WTC11 (cell line): ENCODE measurements at regions not wholly inside any gene's neighbourhood (a gene's known extent, or its start where the extent isn't known, plus 50 kb on each side); places are given as distances from the start of the nearest gene placed in this dataset.

Experiments used
- ATAC-seq: fragments of 200-7000 bp; cut with Tn5 transposase; 2 replicates; pipeline ENCODE4 v1.10.0; 2021; ENCODE audit warnings: mild to moderate bottlenecking, moderate library complexity
- CTCF ChIA-PET: fragments of 300-600 bp; sonication (Branson Sonifier 250); formaldehyde crosslinking; loops from one replicate; lab custom pipeline; 2021; ENCODE audit warnings: antibody characterized with exemption; lab: Charles Lee
- POLR2A ChIA-PET: fragments of 350-600 bp; sonication (Branson Sonifier 250); formaldehyde crosslinking; loops from one replicate; lab custom pipeline; 2021; ENCODE audit warnings: antibody characterized with exemption; lab: Charles Lee
- DNase-seq: peaks from one replicate; pipeline ENCODE4 v3.0.0; 2021; ENCODE audit warnings: low spot score
- H3K27ac Mint-ChIP-seq: 2 replicates; pipeline ENCODE4 v1.8.0; 2021; ENCODE audit warnings: mixed read lengths
- H3K27me3 Mint-ChIP-seq: 2 replicates; pipeline ENCODE4 v1.8.0; 2021; ENCODE audit warnings: low read depth, mild to moderate bottlenecking, moderate library complexity, mixed read lengths
- H3K36me3 Mint-ChIP-seq: 2 replicates; pipeline ENCODE4 v1.8.0; 2021; ENCODE audit warnings: mixed read lengths
- H3K4me1 Mint-ChIP-seq: 2 replicates; pipeline ENCODE4 v1.8.0; 2022; ENCODE audit warnings: mixed read lengths
- H3K4me3 Mint-ChIP-seq: 2 replicates; pipeline ENCODE4 v1.8.0; 2021; ENCODE audit warnings: mild to moderate bottlenecking, moderate library complexity, mixed read lengths
- H3K9me3 Mint-ChIP-seq: 2 replicates; pipeline ENCODE4 v1.8.0; 2021; ENCODE audit warnings: mixed read lengths
- ARID4B ChIP-seq: sonication (generic); formaldehyde crosslinking; IDR thresholded peaks from 2 replicates; pipeline ENCODE4 v1.8.0; 2023; ENCODE audit warnings: missing genetic modification reagents, mild to moderate bottlenecking, borderline replicate concordance
- ATF1 ChIP-seq: sonication (generic); formaldehyde crosslinking; IDR thresholded peaks from 2 replicates; pipeline ENCODE4 v1.8.1; 2023; ENCODE audit warnings: mild to moderate bottlenecking, moderate library complexity, missing genetic modification reagents
- CBFB ChIP-seq: sonication (generic); formaldehyde crosslinking; IDR thresholded peaks from 2 replicates; pipeline ENCODE4 v1.8.1; 2022; ENCODE audit warnings: mild to moderate bottlenecking, low read depth, missing genetic modification reagents
- CREB1 ChIP-seq: sonication (generic); formaldehyde crosslinking; IDR thresholded peaks from 2 replicates; pipeline ENCODE4 v1.8.0; 2023; ENCODE audit warnings: mild to moderate bottlenecking, missing genetic modification reagents
- CREM ChIP-seq: sonication (generic); formaldehyde crosslinking; IDR thresholded peaks from 2 replicates; pipeline ENCODE4 v1.8.1; 2022; ENCODE audit warnings: mild to moderate bottlenecking, missing genetic modification reagents, moderate library complexity
- ELF4 ChIP-seq: sonication (generic); formaldehyde crosslinking; IDR thresholded peaks from 2 replicates; pipeline ENCODE4 v1.8.1; 2022; ENCODE audit warnings: low read depth, mild to moderate bottlenecking, moderate library complexity, missing genetic modification reagents
- GRHL2 ChIP-seq: fragments of 250-450 bp; sonication (Bioruptor Pico); IDR thresholded peaks from 2 replicates; pipeline ENCODE4 v1.8.0; 2022; ENCODE audit warnings: mild to moderate bottlenecking, moderate library complexity; ENCODE audit not compliant: insufficient replicate concordance, severe bottlenecking
- GTF2I ChIP-seq: fragments of 250-450 bp; sonication (Bioruptor Pico); conservative IDR thresholded peaks from 2 replicates; pipeline ENCODE4 v1.4.0; 2021; ENCODE audit warnings: mild to moderate bottlenecking
- HMGA2 ChIP-seq: fragments of 250-450 bp; sonication (Bioruptor Pico); IDR thresholded peaks from 2 replicates; pipeline ENCODE4 v1.4.0; 2021; ENCODE audit warnings: mild to moderate bottlenecking, moderate library complexity
- MXD4 ChIP-seq: fragments of 250-450 bp; sonication (Bioruptor Pico); IDR thresholded peaks from 2 replicates; pipeline ENCODE4 v1.8.0; 2021; ENCODE audit warnings: mild to moderate bottlenecking, moderate library complexity, borderline replicate concordance
- NFATC4 ChIP-seq: fragments of 250-450 bp; sonication (Bioruptor Pico); IDR thresholded peaks from 2 replicates; pipeline ENCODE4 v1.9.0; 2021; ENCODE audit warnings: mild to moderate bottlenecking
- OVOL2 ChIP-seq: fragments of 250-450 bp; sonication (Bioruptor Pico); IDR thresholded peaks from 2 replicates; pipeline ENCODE4 v1.9.0; 2021; ENCODE audit warnings: mild to moderate bottlenecking, borderline replicate concordance
- RELA ChIP-seq: sonication (generic); formaldehyde crosslinking; IDR thresholded peaks from 2 replicates; pipeline ENCODE4 v1.8.1; 2022; ENCODE audit warnings: missing genetic modification reagents, mild to moderate bottlenecking, borderline replicate concordance
- SOX15 ChIP-seq: fragments of 250-450 bp; sonication (Bioruptor Pico); IDR thresholded peaks from 2 replicates; pipeline ENCODE4 v1.9.0; 2021; ENCODE audit warnings: mild to moderate bottlenecking
- SP1 ChIP-seq: sonication (generic); formaldehyde crosslinking; conservative IDR thresholded peaks from 2 replicates; pipeline ENCODE4 v1.8.1; 2022; ENCODE audit warnings: missing genetic modification reagents
- TCF7 ChIP-seq: sonication (generic); formaldehyde crosslinking; IDR thresholded peaks from 2 replicates; pipeline ENCODE4 v1.8.0; 2022; ENCODE audit warnings: mild to moderate bottlenecking, low read depth, missing genetic modification reagents, moderate library complexity
- TEAD1 ChIP-seq: sonication (generic); formaldehyde crosslinking; IDR thresholded peaks from 2 replicates; pipeline ENCODE4 v1.8.0; 2022; ENCODE audit warnings: mild to moderate bottlenecking, missing genetic modification reagents
- TEAD4 ChIP-seq: sonication (generic); formaldehyde crosslinking; IDR thresholded peaks from 2 replicates; pipeline ENCODE4 v1.8.0; 2022; ENCODE audit warnings: mild to moderate bottlenecking, missing genetic modification reagents
- ZNF232 ChIP-seq: sonication (generic); formaldehyde crosslinking; IDR thresholded peaks from 2 replicates; pipeline ENCODE4 v1.8.0; 2022; ENCODE audit warnings: mild to moderate bottlenecking, missing genetic modification reagents
- ZNF396 ChIP-seq: fragments of 250-450 bp; sonication (Bioruptor Pico); IDR thresholded peaks from 2 replicates; pipeline ENCODE4 v1.8.0; 2021; ENCODE audit warnings: mild to moderate bottlenecking, moderate library complexity, borderline replicate concordance
- ZNF416 ChIP-seq: fragments of 250-450 bp; sonication (Bioruptor Pico); IDR thresholded peaks from 2 replicates; pipeline ENCODE4 v1.9.0; 2021; ENCODE audit warnings: mild to moderate bottlenecking, inconsistent platforms
- ZNF423 ChIP-seq: fragments of 250-450 bp; sonication (Bioruptor Pico); IDR thresholded peaks from 2 replicates; pipeline ENCODE4 v2.1.2; 2022; ENCODE audit warnings: mild to moderate bottlenecking, moderate library complexity
- TF ChIP-seq, protein P1 (sequence below): sonication (generic); formaldehyde crosslinking; IDR thresholded peaks from 2 replicates; pipeline ENCODE4 v1.8.1; 2023; ENCODE audit warnings: mild to moderate bottlenecking, missing genetic modification reagents, borderline replicate concordance
- TF ChIP-seq, protein P2 (sequence below): fragments of 250-450 bp; sonication (Bioruptor Pico); conservative IDR thresholded peaks from 2 replicates; pipeline ENCODE4 v1.9.0; 2021; ENCODE audit warnings: mild to moderate bottlenecking

- TF ChIP-seq NFATC4 (CRISPR knock-in tag) (no peak), ZNF396 (no peak), ZNF232 (no peak), CREB1 (CRISPR knock-in tag) (no peak), TEAD1 (CRISPR knock-in tag) (no peak), SOX15 (CRISPR knock-in tag) (no peak), ZNF423 (no peak), RELA (no peak), OVOL2 (CRISPR knock-in tag) (no peak), CBFB (CRISPR knock-in tag) (no peak), ARID4B (no peak), MXD4 (CRISPR knock-in tag) (no peak), CREM (CRISPR knock-in tag) (no peak), TCF7 (no peak), TEAD4 (CRISPR knock-in tag) (no peak), ZNF416 (CRISPR knock-in tag) (no peak), HMGA2 (CRISPR knock-in tag) (no peak)
- TF ChIP-seq, protein P1, sequence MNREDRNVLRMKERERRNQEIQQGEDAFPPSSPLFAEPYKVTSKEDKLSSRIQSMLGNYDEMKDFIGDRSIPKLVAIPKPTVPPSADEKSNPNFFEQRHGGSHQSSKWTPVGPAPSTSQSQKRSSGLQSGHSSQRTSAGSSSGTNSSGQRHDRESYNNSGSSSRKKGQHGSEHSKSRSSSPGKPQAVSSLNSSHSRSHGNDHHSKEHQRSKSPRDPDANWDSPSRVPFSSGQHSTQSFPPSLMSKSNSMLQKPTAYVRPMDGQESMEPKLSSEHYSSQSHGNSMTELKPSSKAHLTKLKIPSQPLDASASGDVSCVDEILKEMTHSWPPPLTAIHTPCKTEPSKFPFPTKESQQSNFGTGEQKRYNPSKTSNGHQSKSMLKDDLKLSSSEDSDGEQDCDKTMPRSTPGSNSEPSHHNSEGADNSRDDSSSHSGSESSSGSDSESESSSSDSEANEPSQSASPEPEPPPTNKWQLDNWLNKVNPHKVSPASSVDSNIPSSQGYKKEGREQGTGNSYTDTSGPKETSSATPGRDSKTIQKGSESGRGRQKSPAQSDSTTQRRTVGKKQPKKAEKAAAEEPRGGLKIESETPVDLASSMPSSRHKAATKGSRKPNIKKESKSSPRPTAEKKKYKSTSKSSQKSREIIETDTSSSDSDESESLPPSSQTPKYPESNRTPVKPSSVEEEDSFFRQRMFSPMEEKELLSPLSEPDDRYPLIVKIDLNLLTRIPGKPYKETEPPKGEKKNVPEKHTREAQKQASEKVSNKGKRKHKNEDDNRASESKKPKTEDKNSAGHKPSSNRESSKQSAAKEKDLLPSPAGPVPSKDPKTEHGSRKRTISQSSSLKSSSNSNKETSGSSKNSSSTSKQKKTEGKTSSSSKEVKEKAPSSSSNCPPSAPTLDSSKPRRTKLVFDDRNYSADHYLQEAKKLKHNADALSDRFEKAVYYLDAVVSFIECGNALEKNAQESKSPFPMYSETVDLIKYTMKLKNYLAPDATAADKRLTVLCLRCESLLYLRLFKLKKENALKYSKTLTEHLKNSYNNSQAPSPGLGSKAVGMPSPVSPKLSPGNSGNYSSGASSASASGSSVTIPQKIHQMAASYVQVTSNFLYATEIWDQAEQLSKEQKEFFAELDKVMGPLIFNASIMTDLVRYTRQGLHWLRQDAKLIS (CRISPR knock-in tag), result no peak
- TF ChIP-seq, protein P2, sequence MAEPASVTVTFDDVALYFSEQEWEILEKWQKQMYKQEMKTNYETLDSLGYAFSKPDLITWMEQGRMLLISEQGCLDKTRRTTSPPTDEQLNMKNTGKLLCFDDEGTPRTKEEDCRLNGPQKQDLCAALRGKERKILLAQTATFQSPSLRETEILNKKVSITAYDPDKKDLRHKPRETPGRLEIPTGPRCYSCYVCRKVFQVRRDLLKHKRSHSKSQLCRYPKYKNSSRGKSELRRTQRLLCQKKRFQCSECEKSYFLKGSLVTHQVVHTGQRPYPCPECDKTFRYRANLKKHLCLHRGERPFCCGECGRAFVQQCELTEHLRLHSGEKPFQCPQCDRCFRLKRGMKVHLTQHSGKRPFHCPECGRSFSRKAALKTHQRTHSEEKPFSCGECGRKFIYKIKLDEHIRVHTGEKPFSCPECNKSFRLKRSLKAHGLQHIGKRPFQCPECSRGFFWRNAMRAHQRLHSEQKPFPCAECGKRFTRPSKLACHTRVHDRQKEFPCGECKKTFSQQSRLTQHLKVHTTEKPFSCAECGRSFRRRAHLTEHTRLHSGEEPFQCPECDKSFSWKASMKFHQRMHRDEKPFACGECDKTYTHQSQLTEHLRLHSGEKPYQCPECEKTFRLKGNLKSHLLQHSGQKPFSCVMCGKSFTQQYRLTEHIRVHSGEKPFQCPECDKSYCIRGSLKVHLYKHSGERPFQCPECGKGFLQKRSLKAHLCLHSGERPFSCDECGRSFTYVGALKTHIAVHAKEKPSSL (CRISPR knock-in tag), result no peak
- ChIA-PET CTCF (no interaction called here), POLR2A (no interaction called here)
- Mint-ChIP-seq H3K27ac (no peak overlapping the region), H3K36me3 (no peaks in the 10 kb centered on the region), H3K4me3 (no peak overlapping the region), H3K9me3 (no peaks in the 10 kb centered on the region), H3K4me1 (no peaks in the 10 kb centered on the region), H3K27me3 (no peaks in the 10 kb centered on the region)
- ATAC-seq (no peak), DNase-seq (no peak)
Measured at GRCh38 chr5:112063856-112064255, 306.9 kb upstream of the NREP start.

DNA sequence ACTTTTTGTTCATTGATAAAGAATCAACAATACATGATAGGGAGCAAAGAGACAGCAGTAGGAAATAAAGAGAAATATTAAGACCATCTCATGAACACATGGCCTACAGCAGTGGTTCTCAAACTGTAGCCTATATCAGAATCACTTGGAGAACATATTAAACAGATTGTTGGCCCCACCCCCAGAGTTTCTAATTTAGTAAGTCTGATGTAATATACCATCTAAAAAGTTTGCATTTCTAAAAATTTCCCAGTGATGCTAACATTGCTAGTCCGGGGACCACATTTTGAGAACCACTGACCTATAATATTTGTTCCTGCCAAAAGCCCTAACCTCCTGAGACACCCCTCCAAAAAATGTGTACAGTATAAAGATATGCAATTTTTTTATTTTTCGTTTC, 306.2 kb upstream of the NREP start:
- ATAC-seq (no peak), DNase-seq (no peak)
- ChIA-PET CTCF (no interaction called here), POLR2A (no interaction called here)
- H3K4me3 Mint-ChIP-seq, result no peak overlapping the region
- TF ChIP-seq GRHL2 (CRISPR knock-in tag), result no peak
- TF ChIP-seq ATF1, result no peak
- TF ChIP-seq GTF2I (CRISPR knock-in tag), result no peak
- TF ChIP-seq SP1, result no peak
- no peak for TF ChIP-seq ELF4 (CRISPR knock-in tag)
- H3K9me3 Mint-ChIP-seq, result no peaks in the 10 kb centered on the region
- no peak overlapping the region for H3K27ac Mint-ChIP-seq
- H3K27me3 Mint-ChIP-seq, result no peaks in the 10 kb centered on the region
- no peaks in the 10 kb centered on the region for H3K36me3 Mint-ChIP-seq
- no peaks in the 10 kb centered on the region for H3K4me1 Mint-ChIP-seq
